Smooth muscle cell (in vitro differentiated cells): ENCODE measurements at regions not wholly inside any gene's neighbourhood (a gene's known extent, or its start where the extent isn't known, plus 50 kb on each side); places are given as distances from the start of the nearest gene placed in this dataset.

Experiments used
- DNase-seq: peaks from one replicate; lab custom pipeline; 2025; ENCODE audit not compliant: unreplicated experiment; lab: John Stamatoyannopoulos, UW
- H2AFZ ChIP-seq: fragments of 200-600 bp; sonication (generic); 2 replicates; pipeline ENCODE4 v1.6.0; 2016; ENCODE audit warnings: antibody characterized with exemption, low read depth, mild to moderate bottlenecking
- H3F3A ChIP-seq: fragments of 200-600 bp; sonication (generic); 2 replicates; pipeline ENCODE4 v1.6.0; 2017; ENCODE audit warnings: antibody characterized with exemption, low read depth
- H3K27ac ChIP-seq: fragments of 200-600 bp; sonication (generic); 2 replicates; pipeline ENCODE4 v1.5.1; 2016; ENCODE audit warnings: low read depth, mild to moderate bottlenecking
- H3K27me3 ChIP-seq: fragments of 200-600 bp; sonication (generic); 2 replicates; pipeline ENCODE4 v1.6.1; 2016; ENCODE audit warnings: low read depth, mild to moderate bottlenecking
- H3K36me3 ChIP-seq: fragments of 200-600 bp; sonication (generic); 2 replicates; pipeline ENCODE4 v1.5.1; 2016; ENCODE audit warnings: low read depth
- H3K4me1 ChIP-seq: fragments of 200-600 bp; sonication (generic); 2 replicates; pipeline ENCODE4 v1.5.1; 2016; ENCODE audit warnings: low read depth
- H3K4me2 ChIP-seq: fragments of 200-600 bp; sonication (generic); 2 replicates; pipeline ENCODE4 v1.6.0; 2016; ENCODE audit warnings: mild to moderate bottlenecking
- H3K4me3 ChIP-seq: fragments of 200-600 bp; sonication (generic); 2 replicates; pipeline ENCODE4 v1.5.1; 2016; ENCODE audit warnings: mild to moderate bottlenecking
- H3K79me2 ChIP-seq: fragments of 200-600 bp; sonication (generic); 2 replicates; pipeline ENCODE4 v1.6.0; 2016; ENCODE audit warnings: low read depth, mild to moderate bottlenecking
- H3K9ac ChIP-seq: fragments of 200-600 bp; sonication (generic); 2 replicates; pipeline ENCODE4 v1.6.0; 2016; ENCODE audit warnings: low read depth
- H3K9me3 ChIP-seq: fragments of 200-600 bp; sonication (generic); replicated peaks from 2 replicates; pipeline ENCODE4 v1.5.1; 2016; ENCODE audit warnings: low read depth
- H4K20me1 ChIP-seq: fragments of 200-600 bp; sonication (generic); 2 replicates; pipeline ENCODE4 v1.6.0; 2016; ENCODE audit warnings: low read depth
- WGBS: methylation state at CpG from one replicate; pipeline ENCODE4 v1.1.7; 2016; ENCODE audit warnings: low lambda C conversion rate; 5-methylcytosine and 5-hydroxymethylcytosine counted together
- TF ChIP-seq, protein P1 (sequence below): fragments of 200-600 bp; sonication (generic); IDR thresholded peaks from 2 replicates; pipeline ENCODE4 v1.5.1; 2017; ENCODE audit warnings: borderline replicate concordance, mild to moderate bottlenecking, antibody characterized with exemption; ENCODE audit not compliant: insufficient read depth, poor library complexity, severe bottlenecking

DNA sequence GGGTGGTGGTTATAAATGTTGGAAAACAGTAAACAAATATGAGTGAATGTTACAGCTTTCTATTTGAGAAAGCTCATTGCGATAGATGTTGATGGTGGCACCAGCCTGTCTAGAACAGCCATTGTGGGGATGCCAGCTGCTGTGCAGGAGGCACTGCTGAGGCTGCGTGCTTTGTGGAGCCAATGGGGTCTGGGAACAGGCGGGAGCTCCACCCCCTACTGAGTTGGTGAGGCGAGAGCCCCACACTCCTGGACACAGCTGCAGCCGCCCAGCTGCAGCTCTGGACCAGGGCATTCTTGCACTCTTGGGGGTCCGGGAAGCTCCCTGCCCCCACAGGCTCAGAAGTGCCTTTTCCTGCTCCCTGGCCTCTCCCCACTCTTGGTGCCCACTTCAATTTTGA lies 1147.1 kb upstream of the LRRTM3 start:
- no peak for DNase-seq
- H3K27me3 ChIP-seq = no peaks in the 10 kb centered on the region
- TF ChIP-seq, protein P1, sequence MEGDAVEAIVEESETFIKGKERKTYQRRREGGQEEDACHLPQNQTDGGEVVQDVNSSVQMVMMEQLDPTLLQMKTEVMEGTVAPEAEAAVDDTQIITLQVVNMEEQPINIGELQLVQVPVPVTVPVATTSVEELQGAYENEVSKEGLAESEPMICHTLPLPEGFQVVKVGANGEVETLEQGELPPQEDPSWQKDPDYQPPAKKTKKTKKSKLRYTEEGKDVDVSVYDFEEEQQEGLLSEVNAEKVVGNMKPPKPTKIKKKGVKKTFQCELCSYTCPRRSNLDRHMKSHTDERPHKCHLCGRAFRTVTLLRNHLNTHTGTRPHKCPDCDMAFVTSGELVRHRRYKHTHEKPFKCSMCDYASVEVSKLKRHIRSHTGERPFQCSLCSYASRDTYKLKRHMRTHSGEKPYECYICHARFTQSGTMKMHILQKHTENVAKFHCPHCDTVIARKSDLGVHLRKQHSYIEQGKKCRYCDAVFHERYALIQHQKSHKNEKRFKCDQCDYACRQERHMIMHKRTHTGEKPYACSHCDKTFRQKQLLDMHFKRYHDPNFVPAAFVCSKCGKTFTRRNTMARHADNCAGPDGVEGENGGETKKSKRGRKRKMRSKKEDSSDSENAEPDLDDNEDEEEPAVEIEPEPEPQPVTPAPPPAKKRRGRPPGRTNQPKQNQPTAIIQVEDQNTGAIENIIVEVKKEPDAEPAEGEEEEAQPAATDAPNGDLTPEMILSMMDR = no peak
- H4K20me1 ChIP-seq = no peaks in the 10 kb centered on the region
- H3K27ac ChIP-seq = no peak overlapping the region
- no peaks in the 10 kb centered on the region for H3K9me3 ChIP-seq
- H3K36me3 ChIP-seq = no peaks in the 10 kb centered on the region
- H3K79me2 ChIP-seq = no peaks in the 10 kb centered on the region
- WGBS = 90% methylated on average over 6 of the region's 6 CpGs
- H3K4me3 ChIP-seq = no peak overlapping the region
- no peak overlapping the region for H2AFZ ChIP-seq
- H3K4me1 ChIP-seq = no peaks in the 10 kb centered on the region
- no peak overlapping the region for H3K9ac ChIP-seq
- H3K4me2 ChIP-seq = no peak overlapping the region
- H3F3A ChIP-seq = no peaks in the 10 kb centered on the region

DNA sequence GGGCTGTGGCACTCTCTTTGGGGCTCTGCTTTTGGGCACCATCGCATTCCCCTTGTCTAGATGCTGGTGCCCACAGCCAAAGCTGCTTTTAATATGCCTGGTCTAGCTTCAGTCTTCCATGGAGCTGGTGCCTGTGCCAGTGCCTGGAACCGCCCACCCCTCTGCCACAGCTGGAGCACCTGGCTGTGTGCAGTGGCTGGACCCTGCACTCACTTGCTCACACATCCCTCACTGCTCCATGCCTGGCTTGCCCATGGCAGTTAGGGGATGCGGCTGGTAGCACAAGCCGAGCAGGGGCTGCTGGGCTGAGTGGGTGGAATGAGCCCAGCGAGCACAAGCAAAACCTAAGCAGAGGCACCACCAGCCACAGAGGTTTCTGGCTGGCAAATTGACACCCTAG lies 1145.9 kb upstream of the LRRTM3 start:
- Histone ChIP-seq H3K27me3 (no peaks in the 10 kb centered on the region), H3K36me3 (no peaks in the 10 kb centered on the region), H3K9me3 (no peaks in the 10 kb centered on the region), H3K4me1 (no peaks in the 10 kb centered on the region), H3K4me3 (no peak overlapping the region), H4K20me1 (no peaks in the 10 kb centered on the region), H3F3A (no peaks in the 10 kb centered on the region), H3K4me2 (no peak overlapping the region), H3K27ac (no peak overlapping the region), H2AFZ (no peak overlapping the region), H3K79me2 (no peaks in the 10 kb centered on the region), H3K9ac (no peak overlapping the region)
- 91% methylated on average over 5 of the region's 5 CpGs for WGBS
- no peak for DNase-seq
- TF ChIP-seq, protein P1 = no peak

DNA sequence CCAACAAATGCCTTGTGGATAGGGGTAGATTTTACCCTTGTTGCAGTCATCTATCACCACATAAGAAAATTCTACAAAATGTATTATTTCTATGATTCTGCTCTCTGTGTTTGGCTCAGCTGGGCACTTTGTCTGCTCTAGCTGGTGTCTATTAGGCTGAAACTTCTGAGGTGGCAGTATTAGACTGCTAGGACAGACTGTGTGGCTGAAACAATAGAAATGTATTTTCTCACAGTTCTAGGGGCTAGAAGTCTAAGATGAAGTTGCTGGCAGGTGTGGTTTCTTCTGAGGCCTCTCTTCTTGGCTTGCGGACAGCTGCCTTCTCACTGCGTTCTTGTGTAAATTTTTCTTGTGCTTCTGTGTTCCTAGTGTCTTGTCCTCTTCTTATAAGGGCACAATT lies 1139.6 kb upstream of the LRRTM3 start:
- Histone ChIP-seq H3K9me3 (no peaks in the 10 kb centered on the region), H3K79me2 (no peaks in the 10 kb centered on the region), H3K4me3 (no peak overlapping the region), H2AFZ (no peak overlapping the region), H3K27ac (no peak overlapping the region), H3K9ac (no peak overlapping the region), H3K4me2 (no peak overlapping the region), H3K4me1 (no peaks in the 10 kb centered on the region), H3F3A (no peaks in the 10 kb centered on the region), H3K27me3 (no peaks in the 10 kb centered on the region), H3K36me3 (no peaks in the 10 kb centered on the region), H4K20me1 (no peaks in the 10 kb centered on the region)
- no peak for DNase-seq
- WGBS = 98% methylated on average over 2 of the region's 2 CpGs
- TF ChIP-seq, protein P1 = no peak

DNA sequence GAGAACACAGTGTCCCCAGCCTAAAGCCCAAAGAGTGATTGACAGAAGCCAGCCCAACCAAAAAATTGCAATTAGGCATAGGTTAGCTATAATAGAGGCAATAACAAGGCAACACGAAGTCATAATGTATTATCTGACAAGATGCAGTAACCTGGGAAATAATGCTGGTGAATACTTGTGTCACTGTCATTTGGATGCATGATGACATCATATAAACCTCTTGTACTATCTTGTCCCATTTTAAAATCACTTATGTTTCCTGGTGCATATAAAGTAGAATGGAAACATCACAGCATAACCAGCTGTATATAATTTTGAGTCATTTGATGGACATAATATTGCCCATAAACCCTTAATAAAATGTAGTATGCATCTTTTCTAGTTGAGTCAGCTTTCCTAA lies 1138.3 kb upstream of the LRRTM3 start:
- no peak for DNase-seq
- Histone ChIP-seq H3K27me3 (no peaks in the 10 kb centered on the region), H3K4me3 (no peak overlapping the region), H3K79me2 (no peaks in the 10 kb centered on the region), H3K4me1 (no peaks in the 10 kb centered on the region), H3K4me2 (no peak overlapping the region), H3K27ac (no peak overlapping the region), H2AFZ (no peak overlapping the region), H3K9me3 (no peaks in the 10 kb centered on the region), H3F3A (no peaks in the 10 kb centered on the region), H4K20me1 (no peaks in the 10 kb centered on the region), H3K36me3 (no peaks in the 10 kb centered on the region), H3K9ac (no peak overlapping the region)
- TF ChIP-seq, protein P1 = no peak
- 100% methylated on average over 1 of the region's 1 CpG for WGBS
